SK-N-SH treated with all-trans-retinoic acid at 6 μM for 48 hours (cell line): ENCODE measurements at regions not wholly inside any gene's neighbourhood (a gene's known extent, or its start where the extent isn't known, plus 50 kb on each side); places are given as distances from the start of the nearest gene placed in this dataset.

Experiments
- ATAC-seq: fragments of 200-7000 bp; cut with Tn5 transposase; 3 replicates; pipeline ENCODE4 v1.9.1; 2020; ENCODE audit warnings: mild to moderate bottlenecking, moderate library complexity
- ARNTL ChIP-seq: fragments of 450-650 bp; formaldehyde crosslinking; IDR thresholded peaks from 2 replicates; pipeline ENCODE4 v1.5.0; 2020; ENCODE audit warnings: low read depth, mild to moderate bottlenecking, moderate library complexity, borderline replicate concordance
- CSDC2 ChIP-seq: fragments of 250-450 bp; sonication (Bioruptor Pico); IDR thresholded peaks from 2 replicates; pipeline ENCODE4 v1.5.0; 2020; ENCODE audit warnings: mild to moderate bottlenecking, moderate library complexity
- ESRRG ChIP-seq: fragments of 250-450 bp; sonication (Bioruptor Pico); IDR thresholded peaks from 2 replicates; pipeline ENCODE4 v1.6.1; 2021; ENCODE audit warnings: mild to moderate bottlenecking
- ISL1 ChIP-seq: fragments of 250-450 bp; sonication (Bioruptor Pico); IDR thresholded peaks from 2 replicates; pipeline ENCODE4 v2.1.2; 2022; ENCODE audit warnings: mild to moderate bottlenecking, moderate library complexity
- OSR1 ChIP-seq: fragments of 250-450 bp; sonication (Bioruptor Pico); IDR thresholded peaks from 2 replicates; pipeline ENCODE4 v1.8.0; 2022; ENCODE audit warnings: moderate library complexity, mild to moderate bottlenecking, inconsistent platforms
- PPARA ChIP-seq: fragments of 250-450 bp; sonication (Bioruptor Pico); IDR thresholded peaks from 2 replicates; pipeline ENCODE4 v1.5.0; 2020; ENCODE audit warnings: mild to moderate bottlenecking, borderline replicate concordance
- SNAI2 ChIP-seq: fragments of 250-450 bp; sonication (Bioruptor Pico); IDR thresholded peaks from 2 replicates; pipeline ENCODE4 v1.5.0; 2020; ENCODE audit warnings: mild to moderate bottlenecking, moderate library complexity
- TCF4 ChIP-seq: fragments of 250-450 bp; sonication (Bioruptor Pico); IDR thresholded peaks from 2 replicates; pipeline ENCODE4 v1.8.0; 2021; ENCODE audit warnings: mild to moderate bottlenecking, moderate library complexity, borderline replicate concordance
- TOX ChIP-seq: fragments of 250-450 bp; sonication (Bioruptor Pico); IDR thresholded peaks from 2 replicates; pipeline ENCODE4 v1.8.0; 2021; ENCODE audit warnings: mild to moderate bottlenecking, moderate library complexity, borderline replicate concordance
- ZFP3 ChIP-seq: fragments of 250-450 bp; sonication (Bioruptor Pico); IDR thresholded peaks from 2 replicates; pipeline ENCODE4 v1.5.0; 2020; ENCODE audit warnings: mild to moderate bottlenecking, moderate library complexity
- ZFP30 ChIP-seq: fragments of 450-650 bp; formaldehyde crosslinking; IDR thresholded peaks from 2 replicates; pipeline ENCODE4 v1.5.0; 2022; ENCODE audit warnings: mild to moderate bottlenecking, moderate library complexity
- ZNF565 ChIP-seq: fragments of 450-650 bp; formaldehyde crosslinking; conservative IDR thresholded peaks from 2 replicates; pipeline ENCODE4 v1.5.0; 2020; ENCODE audit warnings: low read depth, mild to moderate bottlenecking, moderate library complexity
- ZNF70 ChIP-seq: fragments of 450-650 bp; formaldehyde crosslinking; IDR thresholded peaks from 2 replicates; pipeline ENCODE4 v1.5.0; 2020; ENCODE audit warnings: mild to moderate bottlenecking, moderate library complexity
- ZNF8 ChIP-seq: fragments of 450-650 bp; formaldehyde crosslinking; IDR thresholded peaks from 2 replicates; pipeline ENCODE4 v1.5.0; 2020; ENCODE audit warnings: mild to moderate bottlenecking, moderate library complexity
- TF ChIP-seq, protein P1 (sequence below): fragments of 250-450 bp; sonication (Bioruptor Pico); IDR thresholded peaks from 2 replicates; pipeline ENCODE4 v1.8.0; 2021; ENCODE audit warnings: low read depth, mild to moderate bottlenecking, moderate library complexity, borderline replicate concordance
- TF ChIP-seq, protein P2 (sequence below): fragments of 250-450 bp; sonication (Bioruptor Pico); IDR thresholded peaks from 2 replicates; pipeline ENCODE4 v1.5.1; 2020; ENCODE audit warnings: low read depth, mild to moderate bottlenecking, moderate library complexity
- TF ChIP-seq, protein P3 (sequence below): fragments of 250-450 bp; sonication (Bioruptor Pico); IDR thresholded peaks from 2 replicates; pipeline ENCODE4 v1.5.0; 2020; ENCODE audit warnings: mild to moderate bottlenecking, moderate library complexity
- TF ChIP-seq, protein P4 (sequence below): fragments of 250-450 bp; sonication (Bioruptor Pico); IDR thresholded peaks from 2 replicates; pipeline ENCODE4 v1.8.0; 2020; ENCODE audit warnings: mild to moderate bottlenecking, moderate library complexity, borderline replicate concordance

DNA sequence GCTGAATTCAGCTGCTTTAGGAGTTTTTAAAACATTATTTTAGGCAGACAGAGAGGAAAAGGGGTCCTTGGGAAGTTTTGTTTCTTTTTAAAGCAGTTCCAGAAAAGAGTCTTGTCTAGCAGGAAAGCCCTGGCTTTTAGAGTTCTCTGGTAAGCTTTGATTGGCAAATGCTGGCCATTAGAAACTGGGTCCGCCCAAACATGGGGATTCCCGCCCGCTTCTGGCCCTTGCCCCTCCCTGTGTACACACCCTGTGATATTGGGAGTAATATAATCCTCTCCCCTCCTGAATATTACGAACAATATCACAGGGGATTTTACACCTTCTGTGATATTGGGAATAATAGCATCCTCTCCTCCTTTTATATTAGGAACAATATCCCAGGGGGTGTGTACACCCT is 58.9 kb downstream of the ERICH4 start:
- ATAC-seq: peak; percentile 29; the same call in 2 of the 3 replicates
- TF ChIP-seq ZNF8 (CRISPR knock-in tag): no peak
- no peak for TF ChIP-seq ZNF70 (CRISPR knock-in tag)
- TF ChIP-seq, protein P1, sequence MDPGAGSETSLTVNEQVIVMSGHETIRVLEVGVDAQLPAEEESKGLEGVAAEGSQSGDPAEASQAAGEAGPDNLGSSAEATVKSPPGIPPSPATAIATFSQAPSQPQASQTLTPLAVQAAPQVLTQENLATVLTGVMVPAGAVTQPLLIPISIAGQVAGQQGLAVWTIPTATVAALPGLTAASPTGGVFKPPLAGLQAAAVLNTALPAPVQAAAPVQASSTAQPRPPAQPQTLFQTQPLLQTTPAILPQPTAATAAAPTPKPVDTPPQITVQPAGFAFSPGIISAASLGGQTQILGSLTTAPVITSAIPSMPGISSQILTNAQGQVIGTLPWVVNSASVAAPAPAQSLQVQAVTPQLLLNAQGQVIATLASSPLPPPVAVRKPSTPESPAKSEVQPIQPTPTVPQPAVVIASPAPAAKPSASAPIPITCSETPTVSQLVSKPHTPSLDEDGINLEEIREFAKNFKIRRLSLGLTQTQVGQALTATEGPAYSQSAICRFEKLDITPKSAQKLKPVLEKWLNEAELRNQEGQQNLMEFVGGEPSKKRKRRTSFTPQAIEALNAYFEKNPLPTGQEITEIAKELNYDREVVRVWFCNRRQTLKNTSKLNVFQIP: no peak
- TF ChIP-seq TCF4 (CRISPR knock-in tag): no peak
- no peak for TF ChIP-seq SNAI2 (CRISPR knock-in tag)
- no peak for TF ChIP-seq CSDC2 (CRISPR knock-in tag)
- TF ChIP-seq ESRRG: no peak
- TF ChIP-seq ZNF565 (CRISPR knock-in tag): no peak
- no peak for TF ChIP-seq TOX
- TF ChIP-seq ZFP30 (CRISPR knock-in tag): no peak

DNA sequence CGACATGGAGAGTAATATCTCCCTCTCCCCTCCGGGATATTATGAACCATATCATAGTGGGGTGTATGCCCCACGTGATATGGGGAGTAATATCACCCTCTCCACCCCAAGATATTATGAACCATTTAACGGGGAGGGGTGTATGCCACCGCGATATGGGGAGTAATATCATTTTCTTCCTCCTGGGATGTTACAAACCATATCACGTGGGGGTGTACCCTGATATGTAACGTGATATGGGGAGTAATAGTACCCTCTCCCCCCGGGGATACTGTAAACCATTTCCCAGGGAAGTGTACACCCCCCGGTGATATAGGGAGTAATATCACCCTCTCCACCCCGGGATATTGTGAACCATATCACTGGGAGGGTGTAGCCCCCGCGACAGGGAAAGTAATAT is 62.1 kb downstream of the ERICH4 start:
- no peak for TF ChIP-seq ZNF565 (CRISPR knock-in tag)
- no peak for TF ChIP-seq SNAI2 (CRISPR knock-in tag)
- TF ChIP-seq, protein P2, sequence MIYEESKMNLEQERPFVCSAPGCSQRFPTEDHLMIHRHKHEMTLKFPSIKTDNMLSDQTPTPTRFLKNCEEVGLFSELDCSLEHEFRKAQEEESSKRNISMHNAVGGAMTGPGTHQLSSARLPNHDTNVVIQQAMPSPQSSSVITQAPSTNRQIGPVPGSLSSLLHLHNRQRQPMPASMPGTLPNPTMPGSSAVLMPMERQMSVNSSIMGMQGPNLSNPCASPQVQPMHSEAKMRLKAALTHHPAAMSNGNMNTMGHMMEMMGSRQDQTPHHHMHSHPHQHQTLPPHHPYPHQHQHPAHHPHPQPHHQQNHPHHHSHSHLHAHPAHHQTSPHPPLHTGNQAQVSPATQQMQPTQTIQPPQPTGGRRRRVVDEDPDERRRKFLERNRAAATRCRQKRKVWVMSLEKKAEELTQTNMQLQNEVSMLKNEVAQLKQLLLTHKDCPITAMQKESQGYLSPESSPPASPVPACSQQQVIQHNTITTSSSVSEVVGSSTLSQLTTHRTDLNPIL (CRISPR knock-in tag): no peak
- TF ChIP-seq PPARA (CRISPR knock-in tag): no peak
- TF ChIP-seq, all 23 proteins: peak for 0
- ATAC-seq: no peak

DNA sequence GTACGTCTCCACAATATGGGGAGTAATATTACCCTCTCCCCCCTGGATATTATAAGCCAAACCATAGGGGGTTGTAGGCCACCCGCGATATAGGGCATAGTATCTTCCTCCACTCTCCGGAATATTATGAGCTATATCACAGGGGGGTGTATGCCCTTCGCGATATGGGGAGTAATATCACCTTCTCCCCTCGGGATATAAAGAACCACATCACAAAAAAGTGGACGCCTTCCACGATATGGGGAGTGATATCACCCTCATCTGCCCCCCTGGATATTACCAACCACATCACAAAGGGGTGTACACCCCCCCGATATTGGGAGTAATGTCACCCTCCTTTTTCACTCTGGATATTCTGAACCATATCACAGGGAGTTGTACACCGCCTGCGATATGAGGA is 65.5 kb upstream of the CEACAM21 start:
- TF ChIP-seq SNAI2 (CRISPR knock-in tag) (no peak), ARNTL (CRISPR knock-in tag) (no peak)
- TF ChIP-seq, all 23 proteins: peak for 0
- ATAC-seq: no peak

DNA sequence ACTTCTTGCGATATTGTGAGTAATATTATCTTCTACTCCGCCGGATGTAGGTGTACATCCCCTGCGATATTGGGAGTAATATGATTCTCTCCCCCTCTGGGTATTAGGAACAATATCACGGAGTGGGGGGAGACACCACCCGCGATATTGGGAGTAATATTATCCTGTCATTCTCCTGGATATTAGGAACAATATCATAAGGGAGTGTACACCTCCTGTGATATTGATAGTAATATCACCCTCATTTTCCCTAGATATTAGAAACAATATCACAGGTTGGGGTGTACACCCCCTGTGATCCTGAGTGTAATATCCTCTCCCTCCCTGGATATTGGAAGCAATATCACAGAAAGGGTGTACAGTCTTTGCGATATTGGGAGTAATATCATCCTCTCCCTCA is 64.3 kb upstream of the CEACAM21 start:
- TF ChIP-seq OSR1 (CRISPR knock-in tag) (no peak), CSDC2 (CRISPR knock-in tag) (no peak), ZNF565 (CRISPR knock-in tag) (no peak), SNAI2 (CRISPR knock-in tag) (no peak), ZNF70 (CRISPR knock-in tag) (no peak), ZFP3 (CRISPR knock-in tag) (no peak), TOX (no peak), ISL1 (CRISPR knock-in tag) (no peak)
- TF ChIP-seq, protein P3, sequence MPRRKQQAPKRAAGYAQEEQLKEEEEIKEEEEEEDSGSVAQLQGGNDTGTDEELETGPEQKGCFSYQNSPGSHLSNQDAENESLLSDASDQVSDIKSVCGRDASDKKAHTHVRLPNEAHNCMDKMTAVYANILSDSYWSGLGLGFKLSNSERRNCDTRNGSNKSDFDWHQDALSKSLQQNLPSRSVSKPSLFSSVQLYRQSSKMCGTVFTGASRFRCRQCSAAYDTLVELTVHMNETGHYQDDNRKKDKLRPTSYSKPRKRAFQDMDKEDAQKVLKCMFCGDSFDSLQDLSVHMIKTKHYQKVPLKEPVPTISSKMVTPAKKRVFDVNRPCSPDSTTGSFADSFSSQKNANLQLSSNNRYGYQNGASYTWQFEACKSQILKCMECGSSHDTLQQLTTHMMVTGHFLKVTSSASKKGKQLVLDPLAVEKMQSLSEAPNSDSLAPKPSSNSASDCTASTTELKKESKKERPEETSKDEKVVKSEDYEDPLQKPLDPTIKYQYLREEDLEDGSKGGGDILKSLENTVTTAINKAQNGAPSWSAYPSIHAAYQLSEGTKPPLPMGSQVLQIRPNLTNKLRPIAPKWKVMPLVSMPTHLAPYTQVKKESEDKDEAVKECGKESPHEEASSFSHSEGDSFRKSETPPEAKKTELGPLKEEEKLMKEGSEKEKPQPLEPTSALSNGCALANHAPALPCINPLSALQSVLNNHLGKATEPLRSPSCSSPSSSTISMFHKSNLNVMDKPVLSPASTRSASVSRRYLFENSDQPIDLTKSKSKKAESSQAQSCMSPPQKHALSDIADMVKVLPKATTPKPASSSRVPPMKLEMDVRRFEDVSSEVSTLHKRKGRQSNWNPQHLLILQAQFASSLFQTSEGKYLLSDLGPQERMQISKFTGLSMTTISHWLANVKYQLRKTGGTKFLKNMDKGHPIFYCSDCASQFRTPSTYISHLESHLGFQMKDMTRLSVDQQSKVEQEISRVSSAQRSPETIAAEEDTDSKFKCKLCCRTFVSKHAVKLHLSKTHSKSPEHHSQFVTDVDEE: no peak
- TF ChIP-seq, protein P2 (CRISPR knock-in tag): no peak
- TF ChIP-seq, protein P4, sequence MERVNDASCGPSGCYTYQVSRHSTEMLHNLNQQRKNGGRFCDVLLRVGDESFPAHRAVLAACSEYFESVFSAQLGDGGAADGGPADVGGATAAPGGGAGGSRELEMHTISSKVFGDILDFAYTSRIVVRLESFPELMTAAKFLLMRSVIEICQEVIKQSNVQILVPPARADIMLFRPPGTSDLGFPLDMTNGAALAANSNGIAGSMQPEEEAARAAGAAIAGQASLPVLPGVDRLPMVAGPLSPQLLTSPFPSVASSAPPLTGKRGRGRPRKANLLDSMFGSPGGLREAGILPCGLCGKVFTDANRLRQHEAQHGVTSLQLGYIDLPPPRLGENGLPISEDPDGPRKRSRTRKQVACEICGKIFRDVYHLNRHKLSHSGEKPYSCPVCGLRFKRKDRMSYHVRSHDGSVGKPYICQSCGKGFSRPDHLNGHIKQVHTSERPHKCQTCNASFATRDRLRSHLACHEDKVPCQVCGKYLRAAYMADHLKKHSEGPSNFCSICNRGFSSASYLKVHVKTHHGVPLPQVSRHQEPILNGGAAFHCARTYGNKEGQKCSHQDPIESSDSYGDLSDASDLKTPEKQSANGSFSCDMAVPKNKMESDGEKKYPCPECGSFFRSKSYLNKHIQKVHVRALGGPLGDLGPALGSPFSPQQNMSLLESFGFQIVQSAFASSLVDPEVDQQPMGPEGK: no peak
- ATAC-seq: no peak
